Medulla oblongata (tissue), 1 donor: ENCODE measurements at regions not wholly inside any gene's neighbourhood (a gene's known extent, or its start where the extent isn't known, plus 50 kb on each side); places are given as distances from the start of the nearest gene placed in this dataset.
"Not testable (repeated sequence)": the region's sequence is repeated elsewhere in the genome, so short reads cannot be mapped to it uniquely, and the experiment has no call there.

ENCODE experiments used
- DNase-seq: peaks from one replicate; pipeline ENCODE4 v3.0.0-alpha.2; 2015; ENCODE audit errors: extremely low spot score

DNA sequence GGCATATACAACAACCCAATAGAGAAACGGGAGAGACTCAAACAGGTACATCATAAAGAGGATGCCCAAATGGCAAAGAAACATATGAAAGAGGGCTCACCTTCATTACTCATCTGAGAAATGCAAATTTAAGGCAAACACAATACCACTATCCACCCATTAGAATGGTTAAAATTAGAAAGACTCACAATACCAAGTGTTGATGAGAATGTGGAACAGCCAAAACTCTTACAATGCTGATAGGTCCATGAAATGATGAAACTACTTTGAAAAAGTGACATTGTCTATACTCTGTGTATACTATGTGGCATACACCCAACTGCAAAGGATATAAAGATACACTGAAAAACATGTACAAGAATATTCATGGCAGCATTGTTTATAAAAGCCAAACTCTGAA lies 96.2 kb upstream of the TSHZ3 start:
- DNase-seq = no peak

DNA sequence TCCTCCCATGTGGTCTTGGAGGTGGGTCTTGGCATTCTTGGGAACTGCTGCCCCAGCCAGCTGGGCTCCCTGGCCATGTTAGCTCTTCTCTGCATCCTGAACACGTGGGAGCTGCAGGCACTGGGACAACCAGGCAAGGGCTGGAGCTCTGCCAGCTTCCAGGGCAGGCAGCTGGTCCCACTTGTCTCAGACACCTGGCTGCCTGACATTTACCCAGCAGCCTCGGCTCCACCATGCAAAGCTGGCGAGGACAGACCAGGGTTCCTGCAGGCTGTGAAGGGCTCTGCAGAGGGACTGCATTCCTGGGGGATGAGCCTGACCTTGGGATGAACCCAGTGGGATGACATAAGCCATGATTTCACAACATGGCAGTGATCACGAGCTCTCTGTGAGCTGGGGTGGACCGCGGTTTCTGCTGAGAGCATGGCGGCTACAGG lies 99.0 kb upstream of the TSHZ3 start:
- DNase-seq = no peak

GRCh38 chr19:31449379-31449778 lies 100.1 kb upstream of the TSHZ3 start:
- no peak for DNase-seq

DNA sequence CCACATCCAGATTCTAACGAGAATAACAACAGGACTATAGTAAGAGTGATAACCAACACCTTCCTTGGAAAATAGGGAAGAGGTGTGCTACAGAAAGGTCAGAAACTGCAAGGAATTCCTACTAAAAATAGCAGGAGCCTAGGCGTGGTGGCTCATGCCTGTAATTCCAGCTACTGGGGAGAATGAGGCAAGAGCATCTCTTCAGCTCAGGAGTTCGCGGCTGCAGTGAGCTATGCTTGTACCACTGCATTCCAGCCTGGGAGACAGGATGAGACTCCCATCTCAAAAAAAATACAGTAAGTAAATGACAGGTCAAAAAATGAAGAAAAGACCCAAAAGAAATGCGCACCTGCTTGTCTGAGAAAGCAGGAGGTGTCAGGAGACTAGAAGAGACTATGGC lies 101.5 kb upstream of the TSHZ3 start:
- no peak for DNase-seq

- DNase-seq = no peak
Measured at GRCh38 chr19:31451686-31452330, 102.6 kb upstream of the TSHZ3 start.

DNA sequence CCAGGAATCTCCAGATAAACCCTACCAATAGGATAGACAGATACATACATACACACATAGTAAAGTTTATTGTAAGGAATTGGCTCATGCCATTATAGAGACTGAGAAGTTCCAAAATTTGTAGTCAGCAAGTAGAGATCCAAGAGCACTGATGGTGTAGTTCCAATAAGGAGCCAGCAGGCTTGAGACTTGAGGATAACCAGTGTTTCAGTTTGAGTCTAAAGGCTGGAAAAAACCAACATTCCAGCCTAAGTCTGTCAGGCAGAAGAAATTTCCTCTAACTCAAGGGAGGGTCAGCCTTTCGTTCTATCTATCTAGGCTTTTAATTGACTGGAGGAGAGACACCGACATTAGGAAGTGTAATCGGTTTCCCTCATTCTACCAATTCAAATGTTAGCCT lies 110.2 kb upstream of the TSHZ3 start:
- DNase-seq = no peak

DNA sequence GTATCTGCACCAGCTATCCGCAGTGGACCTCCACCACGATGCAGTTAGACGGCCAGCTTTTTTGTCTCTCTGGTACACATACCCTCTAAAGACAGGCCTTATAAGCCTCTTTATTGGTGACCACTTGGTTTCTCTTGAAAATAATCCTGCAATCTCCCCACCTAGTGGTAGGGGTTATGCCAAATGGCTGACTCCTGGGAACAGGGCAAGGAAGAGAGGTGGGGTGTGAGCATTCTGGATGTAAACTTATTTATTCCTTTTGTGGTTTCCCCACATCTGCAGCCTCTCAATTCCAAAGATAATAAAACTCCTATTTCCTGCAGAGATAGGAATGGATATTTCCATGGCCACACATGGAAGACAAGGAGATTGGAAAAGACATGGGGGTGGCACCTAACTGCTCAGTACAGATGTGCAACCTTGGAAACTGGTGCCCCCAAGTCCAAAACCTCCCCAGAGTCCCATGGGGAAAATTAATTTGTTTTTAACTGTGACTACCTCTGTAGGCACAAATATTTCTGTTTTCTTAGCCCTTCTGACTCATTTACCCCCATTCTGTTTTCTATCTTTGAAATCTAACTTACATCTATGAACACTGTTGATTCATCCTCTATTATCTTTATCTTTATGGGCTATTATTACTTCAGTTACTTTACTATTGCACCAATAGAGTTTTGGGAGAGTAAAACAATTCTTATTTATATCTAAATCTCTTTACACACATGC lies 112.7 kb upstream of the TSHZ3 start:
- DNase-seq = no peak

DNA sequence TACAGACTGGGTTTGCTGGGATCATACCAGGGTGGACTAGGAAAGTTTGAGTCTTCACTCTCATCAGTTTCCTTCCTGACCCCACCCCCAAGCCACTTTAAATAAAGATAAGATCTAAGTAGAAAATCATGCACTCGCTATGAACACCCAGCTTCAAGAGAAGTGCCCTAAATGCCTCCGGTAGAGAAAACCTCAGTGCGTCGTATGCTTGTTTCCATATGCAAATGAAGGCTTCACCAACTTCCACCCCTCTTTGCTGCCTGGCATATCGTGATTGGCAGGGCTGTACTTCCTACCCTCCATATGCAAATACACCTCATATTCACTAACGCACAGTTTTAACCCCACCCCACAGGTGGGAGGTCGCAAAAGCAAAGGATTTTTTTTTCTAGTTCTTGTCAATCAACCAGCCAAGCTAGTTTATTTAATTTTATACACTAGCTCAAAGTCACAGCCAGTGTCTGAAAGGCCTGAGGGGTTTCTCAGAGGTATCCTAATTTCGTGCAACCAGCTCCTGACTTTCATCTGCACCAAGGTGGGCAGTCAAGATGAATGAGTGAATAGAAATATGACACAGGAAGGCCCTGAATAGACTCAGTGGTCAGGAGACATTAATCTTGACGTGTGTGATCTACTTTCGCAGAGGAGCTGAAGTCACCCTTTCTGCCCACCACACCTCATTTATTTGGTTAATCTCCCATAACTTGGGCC lies 121.1 kb upstream of the TSHZ3 start:
- DNase-seq = no peak

- DNase-seq = no peak
Measured at GRCh38 chr19:31470952-31471351, 121.7 kb upstream of the TSHZ3 start.

GRCh38 chr19:31478241-31478640 lies 129.0 kb upstream of the TSHZ3 start:
- no peak for DNase-seq

DNA sequence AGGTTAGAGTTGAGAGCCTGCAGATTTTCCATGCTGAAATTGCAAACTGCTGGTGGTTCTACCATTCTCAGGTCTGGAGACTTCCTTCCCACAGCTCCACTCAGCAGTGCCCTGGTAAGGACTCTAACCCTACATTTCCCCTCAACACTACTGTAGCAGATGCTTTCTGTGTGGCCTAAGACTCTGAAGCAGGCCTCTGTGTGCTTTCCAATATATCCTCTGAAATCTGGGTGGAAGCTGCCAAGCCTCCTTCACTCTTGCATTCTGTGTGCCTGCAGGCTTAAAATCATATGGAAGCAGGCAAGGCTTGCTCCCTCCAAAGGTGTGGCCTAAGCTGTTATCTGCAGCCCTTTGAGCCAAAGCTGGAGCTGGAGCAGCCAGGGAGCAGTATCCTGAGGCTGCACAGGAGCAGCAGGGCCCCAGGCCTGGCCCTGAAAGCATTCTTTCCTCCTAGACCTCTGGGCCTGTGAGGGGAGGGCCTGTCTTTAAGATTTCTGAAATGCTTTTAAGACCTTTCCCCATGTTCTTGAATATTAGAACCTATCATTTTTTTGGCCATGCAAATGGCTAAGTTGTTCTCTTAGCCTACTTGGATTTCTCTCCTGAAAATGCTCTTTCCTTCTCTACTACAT lies 134.1 kb upstream of the TSHZ3 start:
- no peak for DNase-seq

DNA sequence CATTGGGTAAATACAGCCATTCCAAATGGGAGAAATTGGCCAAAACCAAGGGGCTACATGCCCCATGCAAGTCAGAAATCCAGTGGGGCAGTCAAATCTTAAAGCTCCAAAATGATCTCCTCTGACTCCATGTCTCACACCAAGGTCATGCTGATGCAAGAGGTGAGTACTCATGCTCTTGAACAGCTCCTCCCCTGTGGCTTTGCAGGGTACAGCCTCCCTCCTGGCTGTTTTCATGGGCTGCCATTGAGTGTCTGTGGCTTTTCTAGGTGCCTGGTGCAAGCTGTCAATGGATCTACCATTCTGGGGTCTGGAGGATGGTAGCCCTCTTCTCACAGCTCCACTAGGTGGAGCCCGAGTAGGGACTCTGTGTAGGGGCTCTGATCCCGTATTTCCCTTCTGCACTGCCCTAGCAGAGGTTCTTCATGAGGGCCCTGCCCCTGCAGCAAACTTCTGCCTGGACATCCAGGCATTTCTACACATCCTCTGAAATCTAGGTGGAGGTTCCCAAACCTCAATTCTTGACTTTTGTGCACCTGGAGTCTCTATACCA lies 135.7 kb upstream of the TSHZ3 start:
- not testable (repeated sequence) for DNase-seq

GRCh38 chr19:31485472-31485871 lies 136.2 kb upstream of the TSHZ3 start:
- DNase-seq = no peak

DNA sequence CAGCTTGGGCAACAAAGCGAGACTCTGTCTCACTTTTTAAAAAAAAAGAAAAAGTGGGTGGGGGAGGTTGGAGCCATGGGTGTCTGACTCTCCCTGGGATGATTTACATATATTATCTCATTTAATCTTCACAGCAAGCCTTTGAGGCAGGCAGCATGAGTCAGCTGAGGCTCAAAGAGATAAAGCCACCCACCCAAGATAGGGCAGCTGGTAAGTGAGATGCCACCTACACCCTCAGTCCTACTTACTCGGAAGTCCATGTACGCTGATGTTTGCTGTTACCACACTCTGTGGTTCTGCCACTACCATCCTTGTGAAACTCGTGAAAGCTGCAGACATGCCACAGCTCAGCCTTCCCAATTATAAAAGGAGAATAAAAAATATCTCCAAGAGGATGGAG lies 142.0 kb upstream of the TSHZ3 start:
- DNase-seq = no peak

GRCh38 chr19:31492050-31492449 lies 142.8 kb upstream of the TSHZ3 start:
- no peak for DNase-seq

- no peak for DNase-seq
Measured at GRCh38 chr19:31496076-31496475, 146.8 kb upstream of the TSHZ3 start.

- DNase-seq = no peak
Measured at GRCh38 chr19:31497709-31498108, 148.5 kb upstream of the TSHZ3 start.

DNA sequence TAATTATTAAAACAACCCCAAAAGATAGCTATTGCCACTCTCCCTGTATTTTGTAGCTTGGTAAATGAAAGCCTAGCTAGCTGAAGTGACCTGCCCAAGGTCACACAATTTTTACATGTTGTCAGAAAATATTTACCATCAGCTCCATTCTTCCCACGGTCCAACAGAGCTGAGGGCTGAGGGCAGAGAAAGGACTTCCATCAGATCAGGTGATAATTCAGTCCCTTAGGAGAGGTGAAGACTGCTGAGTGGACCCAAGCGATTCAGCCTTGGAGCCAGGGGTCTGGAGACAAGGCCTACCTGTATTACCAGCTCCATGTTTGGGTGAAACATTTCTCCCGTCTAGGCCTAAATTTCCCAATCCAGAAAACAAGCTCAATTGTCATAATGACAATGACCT lies 149.5 kb upstream of the TSHZ3 start:
- no peak for DNase-seq

GRCh38 chr19:31499281-31500196 lies 150.3 kb upstream of the TSHZ3 start:
- no peak for DNase-seq

- no peak for DNase-seq
Measured at GRCh38 chr19:31500197-31500830, 151.1 kb upstream of the TSHZ3 start.

GRCh38 chr19:31500946-31501345 lies 151.7 kb upstream of the TSHZ3 start:
- no peak for DNase-seq
